HG03457 (cell line): ENCODE measurements at regions not wholly inside any gene's neighbourhood (a gene's known extent, or its start where the extent isn't known, plus 50 kb on each side); places are given as distances from the start of the nearest gene placed in this dataset.
"Not testable (repeated sequence)": the region's sequence is repeated elsewhere in the genome, so short reads cannot be mapped to it uniquely, and the experiment has no call there.

Experiments
- ATAC-seq: cut with Tn5 transposase; IDR thresholded peaks from one replicate; pipeline ENCODE4 v1.9.1; 2021; ENCODE audit warnings: moderate number of reproducible peaks; ENCODE audit not compliant: unreplicated experiment

- no peak for ATAC-seq
These were observed 125.1 kb upstream of the STARD13 start for GRCh38 chr13:33410619-33411018.

- ATAC-seq: no peak
These were observed 125.8 kb upstream of the STARD13 start for GRCh38 chr13:33411312-33411711.

GRCh38 chr13:33415822-33416221, 130.3 kb upstream of the STARD13 start:
- ATAC-seq: no peak

- not testable (repeated sequence) for ATAC-seq
These were observed 132.8 kb upstream of the STARD13 start for GRCh38 chr13:33418224-33418953.

GRCh38 chr13:33420117-33420516, 134.6 kb upstream of the STARD13 start:
- ATAC-seq: not testable (repeated sequence)

- ATAC-seq: no peak
These were observed 140.6 kb upstream of the STARD13 start for GRCh38 chr13:33426131-33426530.

- ATAC-seq: no peak
These were observed 147.8 kb upstream of the STARD13 start for GRCh38 chr13:33433316-33433715.

GRCh38 chr13:33434676-33435075, 149.1 kb upstream of the STARD13 start:
- ATAC-seq: no peak

GRCh38 chr13:33435207-33435606, 149.7 kb upstream of the STARD13 start:
- ATAC-seq: no peak

- no peak for ATAC-seq
These were observed 153.4 kb upstream of the STARD13 start for GRCh38 chr13:33438918-33439317.

GRCh38 chr13:33441015-33441414, 155.5 kb upstream of the STARD13 start:
- no peak for ATAC-seq

- ATAC-seq: no peak
These were observed 159.5 kb upstream of the STARD13 start for GRCh38 chr13:33445024-33445423.

GRCh38 chr13:33445476-33445875, 159.9 kb upstream of the STARD13 start:
- ATAC-seq: no peak

GRCh38 chr13:33446821-33447725, 161.5 kb upstream of the STARD13 start:
- ATAC-seq: no peak

GRCh38 chr13:33448889-33449288, 163.3 kb upstream of the STARD13 start:
- no peak for ATAC-seq

GRCh38 chr13:33450956-33451709, 165.6 kb upstream of the STARD13 start:
- ATAC-seq: no peak

GRCh38 chr13:33452873-33453517, 167.4 kb upstream of the STARD13 start:
- ATAC-seq: no peak

GRCh38 chr13:33453936-33454335, 168.4 kb upstream of the STARD13 start:
- no peak for ATAC-seq

- ATAC-seq: no peak
These were observed 169.5 kb upstream of the STARD13 start for GRCh38 chr13:33454844-33455705.

- no peak for ATAC-seq
These were observed 174.1 kb upstream of the STARD13 start for GRCh38 chr13:33459702-33460101.
